ENCODE measurements at regions not wholly inside any gene's neighbourhood (a gene's known extent, or its start where the extent isn't known, plus 50 kb on each side); places are given as distances from the start of the nearest gene placed in this dataset.

GRCh38 chr13:74920361-74920760 lies 561.6 kb downstream of the TBC1D4 start (continued):
- TF ChIP-seq CHD7 (IDR thresholded peaks at IDR 0.05; ENCODE audit: insufficient replicate concordance, low read length) (no peak), CREB1 (IDR thresholded peaks at IDR 0.05) (no peak), YY1 (IDR thresholded peaks at IDR 0.05; ENCODE audit: low read depth, low read length) (no peak), SIRT6 (IDR thresholded peaks at IDR 0.05; ENCODE audit: low read length) (no peak), TEAD4 (IDR thresholded peaks at IDR 0.05; ENCODE audit: low read depth, low read length) (no peak), BCL11A (IDR thresholded peaks at IDR 0.05; ENCODE audit: low read depth in 2 of 2, low read length in 2 of 2) (no peak), JUN (IDR thresholded peaks at IDR 0.05; ENCODE audit: low read depth, low read length) (no peak), SAP30 (IDR thresholded peaks at IDR 0.05; ENCODE audit: insufficient read depth, insufficient replicate concordance, low read length) (no peak), NRF1 (IDR thresholded peaks at IDR 0.05; ENCODE audit: low read depth, low read length) (no peak), EZH2 (IDR thresholded peaks at IDR 0.05; ENCODE audit: low read depth, low read length, severe bottlenecking) (no peak), ZNF274 (IDR thresholded peaks at IDR 0.05; ENCODE audit: borderline replicate concordance, extremely low read depth, low read length) (no peak), HDAC6 (IDR thresholded peaks at IDR 0.05; ENCODE audit: low read depth, low read length) (no peak)
